AG04449 (cell line): ENCODE measurements at regions not wholly inside any gene's neighbourhood (a gene's known extent, or its start where the extent isn't known, plus 50 kb on each side); places are given as distances from the start of the nearest gene placed in this dataset.

Experiments used
- CTCF ChIA-PET: fragments of 350-600 bp; formaldehyde crosslinking; extraction: SDS; loops from one replicate; lab custom pipeline; 2021; ENCODE audit warnings: antibody characterized with exemption; lab: Yijun Ruan, JAX
- POLR2A ChIA-PET: fragments of 400-600, 350-600 bp; formaldehyde crosslinking; extraction: SDS; loops from one replicate; lab custom pipeline; 2020; ENCODE audit warnings: antibody characterized with exemption, inconsistent platforms; lab: Yijun Ruan, JAX
- DNase-seq: peaks from one replicate; pipeline ENCODE4 v3.0.0-alpha.2; 2010; ENCODE audit warnings: low read depth, low spot score
- H3K4me3 ChIP-seq: 2 replicates; pipeline ENCODE4 v1.5.1; 2011; ENCODE audit warnings: low read depth, mild to moderate bottlenecking, control low read depth, low read length
- TF ChIP-seq, protein P1 (sequence below): IDR thresholded peaks from one replicate; pipeline ENCODE4 v1.5.1; 2011; ENCODE audit warnings: mild to moderate bottlenecking, moderate library complexity, low read length, control low read depth, inconsistent platforms; ENCODE audit not compliant: insufficient read depth; ENCODE audit errors: missing control alignments

DNA sequence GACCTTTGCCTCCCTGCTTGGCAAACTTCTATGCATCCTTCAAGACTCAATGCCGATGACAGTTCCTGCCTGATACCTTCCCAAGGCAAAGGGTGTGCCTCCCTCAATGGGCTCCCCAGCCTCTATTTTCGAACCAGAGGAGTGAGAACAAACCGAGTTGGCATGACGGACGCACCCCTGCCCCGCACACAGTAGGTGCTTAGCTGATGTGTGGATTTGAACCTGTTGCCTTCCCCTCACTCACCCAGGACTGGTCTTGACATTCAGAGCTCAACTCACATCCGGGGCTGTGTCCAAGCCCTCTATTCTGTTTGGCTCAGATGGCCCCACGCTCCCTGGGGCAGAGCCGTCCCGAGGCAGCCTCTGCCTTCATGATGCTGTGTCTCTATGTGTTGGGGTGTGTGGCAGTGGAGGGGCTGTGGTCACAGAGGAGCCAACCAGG lies 52.2 kb upstream of the SLC6A11 start:
- TF ChIP-seq, protein P1, sequence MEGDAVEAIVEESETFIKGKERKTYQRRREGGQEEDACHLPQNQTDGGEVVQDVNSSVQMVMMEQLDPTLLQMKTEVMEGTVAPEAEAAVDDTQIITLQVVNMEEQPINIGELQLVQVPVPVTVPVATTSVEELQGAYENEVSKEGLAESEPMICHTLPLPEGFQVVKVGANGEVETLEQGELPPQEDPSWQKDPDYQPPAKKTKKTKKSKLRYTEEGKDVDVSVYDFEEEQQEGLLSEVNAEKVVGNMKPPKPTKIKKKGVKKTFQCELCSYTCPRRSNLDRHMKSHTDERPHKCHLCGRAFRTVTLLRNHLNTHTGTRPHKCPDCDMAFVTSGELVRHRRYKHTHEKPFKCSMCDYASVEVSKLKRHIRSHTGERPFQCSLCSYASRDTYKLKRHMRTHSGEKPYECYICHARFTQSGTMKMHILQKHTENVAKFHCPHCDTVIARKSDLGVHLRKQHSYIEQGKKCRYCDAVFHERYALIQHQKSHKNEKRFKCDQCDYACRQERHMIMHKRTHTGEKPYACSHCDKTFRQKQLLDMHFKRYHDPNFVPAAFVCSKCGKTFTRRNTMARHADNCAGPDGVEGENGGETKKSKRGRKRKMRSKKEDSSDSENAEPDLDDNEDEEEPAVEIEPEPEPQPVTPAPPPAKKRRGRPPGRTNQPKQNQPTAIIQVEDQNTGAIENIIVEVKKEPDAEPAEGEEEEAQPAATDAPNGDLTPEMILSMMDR = no peak
- CTCF ChIA-PET = interaction anchor here (12.1 kb wide), 1 partner anchor 296 kb away, joined by 254 read pairs; no protein-coding TSS in a partner anchor
- H3K4me3 ChIP-seq = no peak overlapping the region
- POLR2A ChIA-PET = no interaction called here
- no peak for DNase-seq

DNA sequence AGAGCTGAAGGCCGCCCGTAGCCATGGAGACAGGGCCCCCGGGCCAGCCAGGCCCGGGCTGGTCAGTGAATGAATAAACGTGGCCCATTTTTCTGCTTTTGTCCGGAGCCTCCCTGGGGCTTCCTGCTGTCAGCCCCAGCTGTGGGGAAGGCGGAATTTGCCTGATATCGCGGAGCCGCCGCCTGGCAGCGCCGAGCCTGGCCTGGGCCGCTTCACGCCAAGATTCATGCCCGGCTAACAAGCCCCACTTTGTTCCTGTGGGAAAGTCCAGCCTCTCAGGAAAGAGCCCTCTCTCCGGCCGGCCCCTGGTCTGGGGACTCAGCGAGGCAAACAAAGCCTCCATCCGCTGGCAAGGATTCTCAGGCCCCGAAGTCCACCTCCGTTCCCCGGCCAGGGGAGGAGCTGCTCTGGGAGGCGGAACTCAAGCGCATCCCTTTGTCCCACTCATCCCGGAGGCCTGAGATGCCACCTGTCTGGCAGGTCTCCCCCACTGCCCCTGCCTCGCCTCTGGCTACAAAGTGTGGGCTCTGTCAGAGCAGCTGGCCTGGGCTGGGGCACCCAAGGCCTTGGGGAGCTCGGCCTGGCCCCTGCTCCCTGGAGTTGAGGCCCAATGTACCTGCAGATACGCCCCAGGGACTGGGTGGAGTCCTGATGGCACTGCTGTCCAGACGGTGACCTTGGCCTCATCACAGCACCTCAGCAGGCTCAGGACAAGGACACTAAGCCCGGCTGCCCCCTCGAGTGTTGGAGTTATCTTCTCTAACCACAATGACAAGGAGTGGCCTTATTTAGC lies 51.6 kb upstream of the SLC6A11 start:
- POLR2A ChIA-PET = no interaction called here
- CTCF ChIA-PET = interaction anchor here (12.1 kb wide), 1 partner anchor 296 kb away, joined by 254 read pairs; no protein-coding TSS in a partner anchor
- DNase-seq = no peak
- no peak overlapping the region for H3K4me3 ChIP-seq
- TF ChIP-seq, protein P1 = no peak

DNA sequence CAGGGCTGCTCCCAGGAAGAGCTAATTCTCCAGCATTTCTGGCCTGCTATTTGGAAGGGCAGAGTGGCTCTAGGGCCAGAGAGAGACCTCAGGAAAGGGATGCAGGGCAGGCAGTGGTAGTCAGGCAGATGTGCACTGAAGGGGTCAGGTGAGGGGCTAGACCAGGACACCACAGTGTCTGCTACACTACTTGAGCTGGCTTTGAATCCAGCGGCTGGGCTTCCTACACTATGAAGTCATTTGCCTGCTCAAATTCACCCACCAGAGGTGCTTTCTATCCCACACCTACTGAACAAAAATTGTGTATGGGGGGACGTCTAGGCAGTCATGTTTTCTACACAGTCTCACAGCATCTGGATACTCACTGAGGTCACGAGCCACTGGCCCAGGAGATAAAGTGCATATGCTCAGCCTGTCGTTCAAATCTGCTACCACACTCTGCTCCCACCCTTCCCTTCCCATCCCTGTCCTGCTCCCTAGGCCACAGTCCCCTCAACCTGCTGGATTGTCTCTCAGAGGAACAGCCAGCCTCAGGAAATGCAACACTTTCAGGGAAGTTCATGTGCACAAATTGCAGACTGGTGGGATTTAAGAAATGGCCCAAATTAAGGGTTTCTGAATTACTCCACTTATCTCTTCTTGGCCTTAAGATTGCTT lies 49.9 kb upstream of the SLC6A11 start:
- ChIA-PET POLR2A (no interaction called here), CTCF (interaction anchor here (1.3 to 1.8 kb wide), 2 partner anchors 294 to 569 kb away, joined by 3 to 9 read pairs; no protein-coding TSS in a partner anchor)
- TF ChIP-seq, protein P1 = no peak
- DNase-seq = no peak
- H3K4me3 ChIP-seq = no peak overlapping the region
